ENCODE measurements at regions not wholly inside any gene's neighbourhood (a gene's known extent, or its start where the extent isn't known, plus 50 kb on each side); places are given as distances from the start of the nearest gene placed in this dataset.

GRCh38 chr1:232688398-232688797 lies 58.5 kb upstream of the SIPA1L2 start:
- TF ChIP-seq POLR2A (IDR thresholded peaks at IDR 0.05; ENCODE audit: low read length): no peak
- TF ChIP-seq GATA1 (IDR thresholded peaks at IDR 0.05; ENCODE audit: low read depth, low read length): no peak

All from erythroblast (primary cell).